SKM-1 treated with dmso at 0.1 percent for 144 hours (cell line): ENCODE measurements at regions not wholly inside any gene's neighbourhood (a gene's known extent, or its start where the extent isn't known, plus 50 kb on each side); places are given as distances from the start of the nearest gene placed in this dataset.

Experiments
- DNase-seq: peaks from one replicate; lab custom pipeline; 2025; ENCODE audit not compliant: unreplicated experiment; lab: John Stamatoyannopoulos, UW

DNA sequence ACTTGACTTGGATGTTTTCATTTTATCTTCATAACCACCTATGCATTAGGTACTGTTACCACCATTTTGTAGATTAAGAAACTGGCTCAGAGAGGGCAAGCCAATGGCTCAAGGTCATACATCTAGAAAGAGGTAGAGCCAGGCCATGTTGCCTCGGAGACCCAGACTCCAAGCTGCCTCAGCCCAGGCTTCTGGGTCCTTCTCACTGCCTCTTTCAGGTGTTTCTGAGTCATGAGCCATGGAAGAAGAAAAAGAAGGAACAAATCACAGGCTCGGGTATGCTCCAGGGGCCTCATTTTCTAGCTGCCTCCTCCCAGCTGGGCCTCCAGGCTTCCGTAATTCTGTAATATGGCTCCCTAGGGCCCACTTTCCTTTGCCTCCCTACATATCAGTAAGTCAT, 226.5 kb upstream of the TOPAZ1 start:
- no peak for DNase-seq

DNA sequence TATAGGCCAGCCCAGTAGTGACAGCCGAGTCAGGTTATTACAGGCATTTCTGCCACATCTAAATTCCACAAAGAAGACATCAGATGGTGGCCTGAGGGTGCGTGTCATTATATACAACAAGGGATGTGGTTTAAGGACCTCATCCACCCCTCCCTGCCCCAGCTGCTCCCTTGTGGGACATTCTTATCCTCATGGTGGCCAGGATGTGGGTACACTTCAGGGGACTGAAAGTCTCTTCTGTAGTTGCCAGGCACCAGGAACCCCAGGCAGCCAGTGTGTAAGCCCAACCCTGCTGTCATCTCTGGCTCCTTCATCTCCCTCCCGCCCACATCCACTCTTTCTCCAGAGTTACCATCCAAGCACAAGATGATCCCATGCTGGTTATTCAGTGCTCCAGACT, 224.9 kb upstream of the TOPAZ1 start:
- DNase-seq: no peak

DNA sequence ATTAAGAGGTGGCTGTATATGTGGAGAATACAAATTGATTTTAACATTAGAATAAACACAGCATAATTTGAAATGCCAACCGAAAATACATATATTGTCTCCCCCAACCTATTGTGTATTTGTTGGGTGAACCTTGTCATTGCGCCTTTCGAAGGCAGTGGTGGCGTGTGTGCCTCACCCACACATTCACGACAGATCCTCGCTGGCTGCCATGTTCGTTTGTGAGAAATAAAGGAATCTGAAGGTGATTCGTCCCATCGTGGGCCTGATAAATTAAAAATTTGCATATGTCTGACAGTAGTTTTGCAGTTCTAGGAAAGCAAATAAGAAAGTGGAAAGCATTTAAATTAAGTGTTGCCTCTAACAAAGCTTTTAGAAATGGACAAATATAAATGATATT, 222.8 kb upstream of the TOPAZ1 start:
- DNase-seq: no peak

DNA sequence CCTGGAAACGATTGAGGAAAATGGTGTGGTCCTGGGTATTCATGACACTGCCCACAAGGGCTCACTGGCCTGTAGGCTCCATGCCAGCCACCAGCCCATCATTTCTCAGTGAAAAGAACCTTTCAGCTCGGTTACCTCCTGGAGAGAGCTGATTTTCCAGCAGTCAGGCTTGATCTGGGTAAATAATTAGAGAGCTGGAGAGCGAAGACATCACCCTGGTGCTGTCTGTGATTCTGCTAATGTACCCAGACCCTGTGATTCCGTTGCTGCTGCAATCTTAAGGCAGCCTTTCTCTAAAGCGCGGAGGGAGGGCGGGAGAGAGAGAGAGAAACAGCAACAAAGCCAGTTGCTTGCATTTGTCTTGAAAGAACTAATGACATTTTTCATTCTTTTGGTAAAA, 221.9 kb upstream of the TOPAZ1 start:
- DNase-seq: no peak

DNA sequence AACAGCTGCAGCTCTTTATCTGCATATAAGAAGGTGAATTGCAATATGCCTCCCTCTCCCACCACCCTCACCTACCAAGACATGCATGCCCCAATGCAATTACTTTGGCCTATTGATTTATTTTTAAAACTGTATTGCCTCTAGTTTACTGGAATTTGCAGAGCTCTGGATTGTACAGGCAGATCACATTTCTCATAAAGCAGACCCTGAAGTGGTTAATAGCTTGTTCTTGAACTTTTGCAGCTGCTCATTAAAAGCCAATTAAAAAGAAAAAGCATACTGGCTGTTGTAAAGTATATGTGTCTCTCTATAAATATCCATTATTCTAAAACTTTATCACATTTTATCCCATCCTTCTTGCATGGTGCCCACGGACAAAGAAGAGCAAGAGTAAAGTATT, 221.5 kb upstream of the TOPAZ1 start:
- no peak for DNase-seq

DNA sequence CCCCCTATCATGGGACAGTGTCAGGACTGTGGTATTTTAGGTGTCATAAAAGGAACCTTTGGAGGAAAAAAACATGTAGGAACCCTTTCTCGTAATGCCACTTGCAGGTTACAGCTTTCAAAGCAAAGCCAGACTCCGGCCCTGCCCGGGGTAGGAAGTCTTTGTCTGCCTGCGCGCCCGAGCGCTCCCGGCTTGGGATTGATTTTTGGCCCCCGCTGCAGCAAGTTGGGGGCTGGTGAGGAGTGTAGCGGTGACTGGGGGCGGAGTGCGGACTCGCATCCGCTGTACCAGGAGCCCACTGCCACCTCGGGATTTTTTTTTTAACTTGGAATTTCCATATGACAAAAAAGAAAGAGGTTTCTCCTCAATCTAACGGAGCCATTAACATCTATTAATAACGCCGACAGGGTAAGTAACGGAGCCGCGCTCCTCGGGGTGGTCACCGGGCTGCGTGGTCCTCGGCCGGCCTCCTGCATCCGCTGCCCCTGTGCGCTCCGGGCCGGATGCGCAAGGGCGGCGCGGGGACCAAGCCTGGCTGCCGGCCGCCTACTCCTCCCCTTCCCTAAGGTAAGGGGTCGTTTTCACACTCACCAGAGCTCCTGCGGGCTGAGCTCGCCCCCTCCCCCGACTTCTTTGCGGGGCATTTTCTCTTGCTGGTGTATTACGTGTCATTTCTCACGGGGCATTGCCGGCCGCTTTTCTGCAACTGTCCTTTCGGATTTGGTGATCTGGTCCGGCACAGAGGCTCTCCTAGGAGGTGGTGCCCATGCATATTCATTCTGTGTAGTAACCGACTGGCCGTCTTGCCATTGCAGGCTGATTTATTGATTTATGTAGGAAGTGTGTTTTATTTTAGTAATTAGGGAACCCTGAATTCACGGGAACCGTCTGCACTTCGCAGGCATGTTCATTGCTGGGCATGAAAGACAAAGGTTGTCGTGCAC, 219.8 kb upstream of the TOPAZ1 start:
- no peak for DNase-seq

DNA sequence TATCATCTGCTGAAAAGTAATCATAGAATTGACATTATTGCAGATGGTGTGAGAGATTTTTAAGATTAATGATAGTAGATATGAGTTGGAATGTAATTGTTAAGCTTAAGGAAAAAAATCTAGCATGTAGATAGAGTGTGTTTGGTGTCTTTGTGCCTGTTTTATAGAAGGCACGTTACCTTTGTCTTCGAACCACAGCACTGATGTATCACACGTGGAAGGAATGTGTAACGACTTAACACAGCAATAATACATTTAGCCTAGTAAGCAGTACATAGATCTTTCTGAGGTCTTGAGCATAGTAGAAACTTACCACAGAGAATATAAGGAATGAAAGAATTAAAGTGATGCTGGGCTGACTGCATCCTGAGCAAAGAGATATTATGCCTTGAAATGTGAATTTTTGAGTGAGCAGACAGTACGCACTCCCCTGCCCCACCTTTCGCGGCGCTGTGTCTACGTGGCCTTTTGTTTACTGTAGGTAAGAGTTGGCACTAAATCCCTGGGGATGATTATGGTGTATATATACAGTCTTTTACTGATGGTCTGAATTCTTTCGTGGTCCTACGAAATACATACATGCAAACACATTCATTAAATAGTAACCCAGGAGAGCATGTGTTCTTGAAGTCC, 217.6 kb upstream of the TOPAZ1 start:
- DNase-seq: no peak

DNA sequence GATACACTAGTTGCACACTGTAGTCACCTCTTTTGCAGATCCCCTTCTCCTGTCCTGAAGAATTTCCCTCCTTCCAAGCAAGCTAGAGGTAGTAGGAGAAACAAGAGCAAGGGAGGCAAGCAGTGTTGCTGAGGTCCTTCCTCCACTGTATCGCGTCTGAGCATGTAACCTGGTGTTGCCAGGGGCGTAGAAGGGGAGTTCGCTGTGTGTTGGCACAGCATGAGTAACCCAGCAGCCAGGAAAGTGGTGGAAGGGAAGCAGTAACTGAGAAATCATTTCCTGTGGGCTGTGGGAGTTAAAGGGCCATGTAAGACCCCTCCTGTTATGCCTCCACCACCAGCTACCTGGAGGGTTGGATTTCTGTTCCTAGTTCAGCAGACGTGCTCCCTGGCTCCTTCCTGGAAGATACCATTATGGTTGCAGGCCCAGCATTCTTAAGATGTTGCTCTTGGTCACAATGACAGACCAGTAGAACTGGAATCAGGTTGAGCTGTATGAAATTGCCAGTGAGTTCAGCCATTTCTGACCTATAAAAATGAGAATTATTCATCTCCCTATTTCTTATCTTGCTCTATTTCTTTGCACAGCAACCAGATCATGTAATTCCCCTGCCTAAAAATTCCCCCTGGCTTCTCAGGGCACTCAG, 215.3 kb upstream of the TOPAZ1 start:
- DNase-seq: no peak

DNA sequence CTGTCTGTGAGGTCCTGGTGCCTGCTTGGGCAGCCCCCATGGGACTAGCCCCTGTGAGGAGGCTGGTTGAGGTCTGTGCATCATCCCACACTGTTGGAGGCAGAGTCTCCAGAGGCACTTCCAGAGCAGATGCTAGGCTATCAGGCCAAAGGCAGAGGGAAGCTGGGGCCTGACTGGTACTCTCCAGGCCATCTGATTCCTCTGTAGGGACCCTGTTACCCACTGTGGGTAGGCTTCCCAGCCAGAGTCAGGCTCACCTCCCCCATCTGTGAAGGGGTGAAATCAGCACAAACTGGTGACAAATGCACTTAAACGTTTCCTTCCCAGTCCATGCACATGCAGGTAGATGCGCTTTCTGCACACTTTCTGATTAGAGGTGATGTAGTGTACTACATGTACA, 212.6 kb upstream of the TOPAZ1 start:
- DNase-seq: no peak

DNA sequence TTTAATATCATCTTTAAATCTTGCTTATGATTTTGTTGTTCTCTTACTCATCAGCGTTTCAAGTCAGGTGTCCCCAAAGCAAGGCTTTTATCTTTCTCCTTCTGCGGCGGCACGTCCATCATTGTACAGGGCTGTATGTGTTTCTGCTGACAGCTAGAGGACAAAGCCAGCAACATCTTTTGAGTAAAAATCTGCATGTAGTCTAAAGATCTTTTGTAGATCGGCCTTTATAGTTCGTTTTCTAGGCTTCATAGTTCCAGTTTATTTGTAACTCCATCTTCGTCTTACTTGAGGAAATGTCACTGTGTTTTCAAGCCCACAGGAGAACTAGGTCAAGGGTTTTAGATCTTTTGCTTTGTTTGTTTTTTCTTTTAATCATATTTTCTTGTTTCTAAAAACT, 211.4 kb upstream of the TOPAZ1 start:
- no peak for DNase-seq

DNA sequence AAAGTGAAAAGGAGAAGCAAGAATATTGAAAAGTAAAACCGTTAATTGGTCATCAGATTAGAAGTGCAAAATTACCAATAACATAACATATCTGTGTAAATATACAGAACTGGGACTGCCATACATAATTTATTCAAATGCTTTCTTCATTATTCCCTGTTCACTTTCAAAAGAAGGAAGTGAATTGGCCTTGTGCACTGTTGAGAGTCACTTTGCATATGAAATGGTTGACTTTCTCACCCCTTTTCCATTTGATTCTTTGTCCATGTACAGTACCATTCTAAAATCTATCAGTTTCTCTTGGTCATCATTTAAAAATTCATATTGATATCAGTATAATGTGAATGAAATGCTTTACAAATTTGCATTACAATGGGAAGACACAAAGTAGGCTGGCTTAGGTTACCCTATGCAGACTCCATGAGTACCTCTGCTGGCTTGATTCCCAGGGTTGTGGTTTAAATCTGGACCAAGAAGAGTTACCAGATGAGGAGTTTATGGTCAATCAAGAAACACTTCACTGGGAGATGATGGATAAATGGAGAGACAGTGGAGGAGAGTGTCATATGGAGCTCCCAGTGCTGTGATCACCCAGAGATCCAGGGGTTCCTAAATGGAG, 210.9 kb upstream of the TOPAZ1 start:
- DNase-seq: no peak

DNA sequence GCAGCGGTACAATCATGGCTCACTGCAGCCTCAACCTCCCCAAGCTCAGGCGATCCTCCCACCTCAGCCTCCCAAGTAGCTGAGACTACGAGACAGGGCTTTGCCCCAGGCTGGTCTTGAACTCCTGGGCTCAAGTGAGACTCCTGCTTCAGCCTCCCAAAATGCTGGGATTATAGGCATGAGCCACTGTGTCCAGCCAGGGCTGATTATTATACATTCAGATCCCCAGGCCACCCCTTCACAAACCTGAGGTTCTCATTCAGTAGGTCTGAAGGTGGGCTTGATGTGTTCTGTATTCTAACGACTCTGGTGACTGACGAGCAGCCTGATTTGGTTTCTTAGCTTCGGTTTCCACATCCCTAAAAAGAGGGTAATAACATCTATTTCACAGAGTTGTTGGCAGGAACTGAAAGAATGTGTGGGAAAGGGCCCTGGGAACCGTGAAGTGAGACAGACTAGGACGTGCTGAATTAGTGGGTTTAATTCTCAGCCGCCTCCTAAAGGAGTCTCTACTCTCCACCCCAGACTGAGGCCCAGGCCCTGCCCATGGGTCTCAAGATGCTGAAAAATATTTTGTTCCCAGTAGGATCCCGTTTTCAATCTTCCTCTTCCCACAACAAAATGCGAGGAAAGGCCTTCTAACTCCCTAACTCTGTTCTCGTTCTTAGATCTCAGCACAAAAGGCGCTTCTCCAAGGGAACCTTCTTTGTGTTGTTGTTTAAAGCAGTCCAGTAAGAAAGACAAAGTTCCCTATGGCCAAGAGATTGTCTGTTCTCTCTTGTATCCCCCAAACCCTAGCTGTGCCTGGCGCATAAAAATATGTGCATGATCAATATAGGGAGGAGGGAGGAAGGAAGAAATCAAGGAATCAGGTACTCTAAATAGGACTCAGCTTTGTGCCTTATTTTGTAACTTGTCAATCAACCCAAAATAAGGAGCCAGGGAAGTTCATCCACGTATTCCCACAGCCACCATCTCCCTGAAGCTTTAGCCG, 210.0 kb upstream of the TOPAZ1 start:
- no peak for DNase-seq

DNA sequence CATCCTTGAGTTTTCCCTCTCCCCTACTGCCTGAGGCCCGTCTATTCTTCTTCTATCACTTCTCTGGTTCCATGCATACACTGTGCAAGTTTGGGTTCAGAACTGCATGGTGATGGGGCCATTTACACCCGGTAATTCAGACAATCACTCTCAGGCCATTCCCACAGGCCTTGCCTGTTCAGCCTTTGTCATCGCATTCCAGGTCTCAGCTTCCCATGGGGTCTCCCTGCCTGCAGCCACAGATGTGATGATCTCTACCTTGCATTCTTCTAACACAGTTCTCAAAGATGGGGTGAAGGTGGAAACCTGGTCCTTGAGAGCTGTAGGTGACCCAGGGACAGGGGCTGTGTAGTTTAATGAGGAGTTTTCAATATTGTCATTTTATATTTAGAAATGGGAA, 209.2 kb upstream of the TOPAZ1 start:
- DNase-seq: no peak

DNA sequence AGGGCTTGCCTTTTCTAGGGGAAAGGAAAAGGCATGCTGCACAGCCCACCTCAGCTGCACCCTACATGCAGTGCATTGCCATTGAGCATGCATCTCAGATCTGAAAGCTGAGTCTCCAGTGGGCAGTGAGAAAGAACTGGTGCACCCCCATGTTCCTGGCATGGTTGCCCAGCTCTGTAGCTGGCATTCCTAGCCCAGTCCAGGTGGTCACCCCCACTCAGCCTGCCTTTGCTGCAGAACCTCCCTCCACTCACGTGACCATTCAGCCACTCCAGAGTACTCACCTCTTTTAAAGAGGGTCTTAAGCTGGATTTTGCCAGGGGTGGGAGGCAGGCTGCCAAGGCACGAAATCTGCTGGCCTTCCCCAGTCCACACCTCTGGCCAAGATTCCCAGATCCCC, 208.6 kb upstream of the TOPAZ1 start:
- DNase-seq: no peak

DNA sequence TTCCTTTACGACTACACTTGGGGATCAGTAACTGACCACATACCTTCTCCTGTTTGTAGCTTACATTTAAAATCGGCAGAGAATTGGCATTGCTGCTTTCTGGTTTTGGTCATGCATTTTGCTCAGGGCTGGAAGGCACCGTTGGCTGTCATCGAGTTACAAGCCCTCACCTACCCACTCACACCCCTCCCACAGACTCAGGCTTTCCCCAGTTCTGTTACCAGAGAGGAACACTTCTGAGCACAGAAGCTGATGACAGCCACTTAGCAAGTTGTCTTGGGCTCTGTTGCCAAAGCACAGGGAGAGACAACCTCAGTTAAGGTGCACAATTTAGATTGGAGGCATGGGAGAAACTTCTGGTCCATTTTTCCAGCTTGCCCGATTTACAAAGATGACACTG, 204.8 kb upstream of the TOPAZ1 start:
- no peak for DNase-seq

DNA sequence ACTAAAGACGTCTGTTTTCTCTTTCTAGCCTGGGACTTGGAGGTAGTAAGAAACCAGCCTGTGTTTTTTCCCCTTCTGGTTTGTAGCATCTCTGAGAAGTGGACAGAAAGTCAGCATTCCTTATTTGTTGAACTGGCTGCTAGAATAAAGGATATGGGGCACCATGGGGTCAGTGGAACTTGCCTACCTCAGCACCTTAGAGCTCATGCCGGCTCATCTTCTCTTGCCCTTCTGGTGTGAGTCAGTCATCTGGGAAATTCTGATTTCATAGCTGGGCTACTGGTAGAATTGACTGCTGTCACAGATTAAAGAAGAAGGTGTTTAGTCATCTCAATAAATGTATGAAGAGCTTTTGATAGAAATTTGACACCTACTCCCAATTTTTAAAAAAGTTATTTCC, 202.7 kb upstream of the TOPAZ1 start:
- DNase-seq: no peak

DNA sequence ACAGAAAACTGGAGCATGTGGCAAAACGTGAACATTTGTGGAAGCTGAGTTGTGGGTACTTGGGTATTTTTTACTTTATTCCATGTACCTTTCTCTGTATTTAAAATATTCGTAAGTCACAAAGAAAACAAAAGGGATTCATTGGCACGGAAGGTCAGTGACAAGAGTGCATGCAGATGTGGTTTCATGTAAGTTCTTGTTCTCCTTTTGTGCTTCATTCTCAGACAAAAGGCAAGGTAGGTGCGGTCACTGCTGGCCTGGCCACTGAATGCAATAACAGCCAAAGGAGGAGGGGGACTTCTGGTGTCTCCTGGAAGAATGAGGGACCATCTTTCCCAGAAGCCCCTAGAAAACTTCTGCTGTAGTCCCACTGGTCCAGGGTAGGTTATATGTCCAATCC, 200.0 kb upstream of the TOPAZ1 start:
- DNase-seq: no peak

DNA sequence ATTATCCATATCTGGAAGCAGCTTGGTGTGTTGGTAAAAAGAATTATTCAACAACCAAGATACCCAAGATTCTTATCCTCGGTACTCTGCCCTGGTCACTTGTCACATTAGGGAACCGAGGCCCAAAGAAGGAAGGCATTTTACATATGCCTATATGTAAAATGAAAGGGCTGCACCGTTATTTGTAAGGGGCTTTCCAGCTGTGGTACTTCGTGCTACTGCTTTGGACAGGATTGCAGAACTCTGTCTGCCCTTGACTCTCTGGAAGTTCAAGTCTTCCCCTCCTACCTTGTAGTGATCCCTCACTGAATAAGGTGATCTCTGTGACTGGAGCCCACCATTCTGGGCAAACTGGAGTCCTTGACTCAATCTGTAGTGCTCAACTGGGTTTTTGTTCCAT, 198.9 kb upstream of the TOPAZ1 start:
- no peak for DNase-seq

DNA sequence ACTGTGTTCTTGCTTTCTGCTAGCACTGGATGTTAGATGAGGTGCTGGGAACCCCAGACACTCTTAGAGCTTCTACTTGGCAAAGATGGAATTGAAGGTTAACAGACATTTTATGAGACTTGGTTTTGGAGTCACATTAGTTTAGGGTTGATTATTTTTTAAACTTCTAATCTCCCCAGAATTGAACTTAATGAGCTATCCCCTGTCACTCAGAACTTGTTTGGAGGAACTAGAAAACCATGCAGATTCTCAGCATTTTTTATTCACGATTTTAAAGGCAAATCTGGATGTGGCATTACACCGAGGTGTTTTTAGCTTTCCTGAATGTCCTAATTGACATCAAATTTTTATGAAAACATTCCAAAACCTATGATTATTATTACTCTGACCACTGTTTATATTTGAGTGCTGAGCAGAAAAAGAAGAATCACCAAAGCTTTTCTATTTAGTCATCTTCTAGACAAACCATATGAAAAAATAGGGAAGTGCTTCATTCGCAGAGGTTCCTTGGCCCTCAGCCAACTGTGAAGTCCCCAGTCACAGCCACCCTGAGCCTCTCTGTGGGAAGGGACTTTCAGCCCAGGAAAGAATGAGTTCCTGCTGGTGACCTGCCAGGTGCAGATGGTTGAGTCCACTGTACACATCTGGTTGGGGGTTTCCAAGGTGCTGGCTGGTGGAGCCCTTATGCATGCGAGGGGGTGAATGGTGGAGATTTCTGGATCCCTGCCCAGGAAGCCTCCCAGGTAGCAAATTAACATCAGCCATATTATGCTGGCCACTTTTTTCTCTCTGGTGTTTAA, 196.0 kb upstream of the TOPAZ1 start:
- DNase-seq: peak; percentile 74

DNA sequence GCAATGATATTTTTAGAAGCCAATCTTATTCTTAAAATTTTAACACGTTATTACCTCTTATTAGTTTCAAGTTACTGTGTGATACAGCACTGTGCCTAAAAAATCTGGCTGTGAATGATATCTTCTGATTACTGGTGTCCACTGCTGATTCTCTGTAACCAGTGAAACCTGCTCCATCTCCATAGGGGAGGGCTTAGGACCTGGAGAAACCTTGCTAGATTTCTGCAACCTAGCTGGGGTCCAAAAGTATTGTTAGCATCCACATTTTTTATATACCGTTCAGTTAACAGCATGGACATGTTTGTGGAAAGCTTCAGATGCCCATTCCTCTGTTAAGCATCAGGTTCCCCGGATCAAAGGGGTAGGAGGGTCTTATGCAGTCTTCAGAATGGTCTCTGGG, 193.9 kb upstream of the TOPAZ1 start:
- no peak for DNase-seq
